COLO668 (cell line): ENCODE measurements at regions not wholly inside any gene's neighbourhood (a gene's known extent, or its start where the extent isn't known, plus 50 kb on each side); places are given as distances from the start of the nearest gene placed in this dataset.
"Not testable (repeated sequence)": the region's sequence is repeated elsewhere in the genome, so short reads cannot be mapped to it uniquely, and the experiment has no call there.

Experiments used
- DNase-seq: peaks from one replicate; lab custom pipeline; 2025; ENCODE audit not compliant: unreplicated experiment; lab: John Stamatoyannopoulos, UW

- DNase-seq = no peak
Measured at GRCh38 chr4:31007858-31008257, 287.7 kb downstream of the PCDH7 start.

GRCh38 chr4:31009926-31010325 is 289.8 kb downstream of the PCDH7 start:
- DNase-seq = no peak

- DNase-seq = no peak
Measured at GRCh38 chr4:31015123-31015522, 295.0 kb downstream of the PCDH7 start.

- no peak for DNase-seq
Measured at GRCh38 chr4:31016322-31017061, 296.3 kb downstream of the PCDH7 start.

- no peak for DNase-seq
Measured at GRCh38 chr4:31020363-31020762, 300.2 kb downstream of the PCDH7 start.

GRCh38 chr4:31021008-31021407 is 300.8 kb downstream of the PCDH7 start:
- DNase-seq = no peak

- DNase-seq = no peak
Measured at GRCh38 chr4:31022702-31023101, 302.5 kb downstream of the PCDH7 start.

GRCh38 chr4:31023109-31023508 is 302.9 kb downstream of the PCDH7 start:
- DNase-seq = no peak

GRCh38 chr4:31023742-31024141 is 303.6 kb downstream of the PCDH7 start:
- DNase-seq = no peak

GRCh38 chr4:31024781-31025180 is 304.6 kb downstream of the PCDH7 start:
- DNase-seq = not testable (repeated sequence)

GRCh38 chr4:31026256-31026655 is 306.1 kb downstream of the PCDH7 start:
- DNase-seq = no peak

- DNase-seq = no peak
Measured at GRCh38 chr4:31034550-31034949, 314.4 kb downstream of the PCDH7 start.

GRCh38 chr4:31035761-31036160 is 315.6 kb downstream of the PCDH7 start:
- DNase-seq = no peak

- DNase-seq = no peak
Measured at GRCh38 chr4:31037703-31038102, 317.5 kb downstream of the PCDH7 start.

GRCh38 chr4:31039382-31039781 is 319.2 kb downstream of the PCDH7 start:
- no peak for DNase-seq

- no peak for DNase-seq
Measured at GRCh38 chr4:31040106-31040505, 319.9 kb downstream of the PCDH7 start.

- no peak for DNase-seq
Measured at GRCh38 chr4:31041385-31041784, 321.2 kb downstream of the PCDH7 start.

GRCh38 chr4:31041853-31042252 is 321.7 kb downstream of the PCDH7 start:
- no peak for DNase-seq

- no peak for DNase-seq
Measured at GRCh38 chr4:31043382-31044062, 323.4 kb downstream of the PCDH7 start.

GRCh38 chr4:31045151-31045550 is 325.0 kb downstream of the PCDH7 start:
- no peak for DNase-seq

- peak; percentile 5 for DNase-seq
Measured at GRCh38 chr4:31045724-31046318, 325.7 kb downstream of the PCDH7 start.

- DNase-seq = no peak
Measured at GRCh38 chr4:31051151-31051550, 331.0 kb downstream of the PCDH7 start.
